K562 (cell line): ENCODE measurements at regions not wholly inside any gene's neighbourhood (a gene's known extent, or its start where the extent isn't known, plus 50 kb on each side); places are given as distances from the start of the nearest gene placed in this dataset.

Experiments
- ATAC-seq: fragments of 200-7000 bp; cut with Tn5 transposase; 3 replicates; pipeline ENCODE4 v1.9.1; 2020; ENCODE audit warnings: moderate library complexity
- BruUV-seq: library from RNA; stranded (reverse); fragments of 400-500 nt; replicated peaks from 2 replicates; lab custom pipeline; 2021; lab: Mats Ljungman, UMichigan
- CTCF ChIA-PET: fragments of 300-600 bp; formaldehyde crosslinking; extraction: SDS; loops from one replicate; lab custom pipeline; 2021; ENCODE audit warnings: low intra/inter-chr PET ratio; lab: Yijun Ruan, JAX
- POLR2A ChIA-PET: fragments of 300-600, 350-650 bp; sonication (Branson Sonifier 250); formaldehyde crosslinking; extraction: SDS; loops from one replicate; lab custom pipeline; 2021; ENCODE audit warnings: antibody characterized with exemption, inconsistent platforms; lab: Yijun Ruan, JAX
- DNase-seq, 4 experiments: peaks; one replicate each; pipeline versions ENCODE4 v3.0.0 to v3.0.0-alpha.2; 2011 to 2018; ENCODE audit warnings: low spot score in 3 of 4, mixed read lengths in 3 of 4; ENCODE audit errors: extremely low read depth in 1 of 4
- FAIRE-seq: peaks from 2 replicates; lab custom pipeline; 2011; peaks lifted over from hg19 to GRCh38; lab: Jason Lieb, UNC
- H2AFZ ChIP-seq: 2 replicates; pipeline ENCODE4 v1.6.0; 2011; ENCODE audit warnings: low read depth, low read length, control low read depth, inconsistent platforms
- H3K27ac ChIP-seq: fragments of 200-600 bp; 3 replicates; pipeline ENCODE4 v1.8.0; 2011; ENCODE audit warnings: low read depth, mild to moderate bottlenecking, control low read depth, inconsistent platforms, low read length, moderate library complexity, mixed read lengths; ENCODE audit errors: extremely low read depth
- H3K27me3 ChIP-seq, 2 experiments: fragments of 300-600 bp in 1 of 2; 2 replicates in 1 of 2; 3 replicates in 1 of 2; pipeline versions ENCODE4 v1.6.0 to v1.8.0; 2011; ENCODE audit warnings: inconsistent platforms in 2 of 2, low read length in 2 of 2, mild to moderate bottlenecking in 1 of 2, mixed read lengths in 1 of 2, moderate library complexity in 1 of 2; ENCODE audit not compliant: control insufficient read depth in 2 of 2, insufficient read depth in 2 of 2
- H3K36me3 ChIP-seq: fragments of 300-600 bp; 3 replicates; pipeline ENCODE4 v1.8.0; 2011; ENCODE audit warnings: mild to moderate bottlenecking, low read length, inconsistent platforms; ENCODE audit not compliant: control insufficient read depth, insufficient read depth
- H3K4me1 ChIP-seq, 2 experiments: fragments of 200-600 bp in 1 of 2; replicated peaks in 1 of 2; 2 replicates in 1 of 2; 3 replicates in 1 of 2; pipeline versions ENCODE4 v1.5.1 to v1.8.0; 2011; ENCODE audit warnings: inconsistent platforms in 2 of 2, low read length in 2 of 2, mild to moderate bottlenecking in 1 of 2, mixed read lengths in 1 of 2, moderate library complexity in 1 of 2; ENCODE audit not compliant: control insufficient read depth in 2 of 2, insufficient read depth in 2 of 2
- H3K4me2 ChIP-seq: 2 replicates; pipeline ENCODE4 v1.6.1; 2011; ENCODE audit warnings: low read length, control low read depth, inconsistent platforms, mixed read lengths; ENCODE audit not compliant: insufficient read depth
- H3K4me3 ChIP-seq: fragments of 200-600 bp; sonication (generic), shearing (Covaris generic); 2 replicates; pipeline ENCODE4 v1.5.1; 2016; ENCODE audit warnings: control low read depth, inconsistent platforms
- H3K79me2 ChIP-seq: fragments of 200-600 bp; 3 replicates; pipeline ENCODE4 v1.8.0; 2011; ENCODE audit warnings: low read length, inconsistent platforms; ENCODE audit not compliant: control insufficient read depth, insufficient read depth
- H3K9ac ChIP-seq, 2 experiments: 2 replicates each; pipeline versions ENCODE4 v1.6.0 to v1.6.1; 2011; ENCODE audit warnings: low read depth in 2 of 2, low read length in 2 of 2, control low read depth in 1 of 2, inconsistent platforms in 1 of 2, mild to moderate bottlenecking in 1 of 2, mixed read lengths in 1 of 2; ENCODE audit not compliant: insufficient read depth in 1 of 2
- H3K9me1 ChIP-seq: one replicate; pipeline ENCODE4 v1.6.0; 2011; ENCODE audit warnings: inconsistent platforms, mild to moderate bottlenecking, low read length, moderate library complexity; ENCODE audit not compliant: control insufficient read depth, insufficient read depth
- H3K9me3 ChIP-seq: replicated peaks from 2 replicates; pipeline ENCODE4 v1.5.1; 2011; ENCODE audit warnings: low read depth, low read length, inconsistent platforms; ENCODE audit not compliant: control insufficient read depth, insufficient read depth
- H4K20me1 ChIP-seq: replicated peaks from 2 replicates; pipeline ENCODE4 v1.6.1; 2011; ENCODE audit warnings: low read length, inconsistent platforms, mixed read lengths; ENCODE audit not compliant: control insufficient read depth, insufficient read depth
- CHD2 ChIP-seq: IDR thresholded peaks from 2 replicates; pipeline ENCODE4 v1.6.1; 2011; ENCODE audit warnings: low read depth, low read length
- RBM25 ChIP-seq: fragments of 200-400 bp; formaldehyde crosslinking; IDR thresholded peaks from 2 replicates; pipeline ENCODE4 v1.6.1; 2018; ENCODE audit warnings: low read length, low read depth, moderate library complexity; ENCODE audit not compliant: severe bottlenecking
- ZC3H8 ChIP-seq: fragments of 450-650 bp; IDR thresholded peaks from 2 replicates; pipeline ENCODE4 v1.6.1; 2017
- ZNF184 ChIP-seq: sonication (generic); formaldehyde crosslinking; IDR thresholded peaks from 2 replicates; pipeline ENCODE4 v1.5.0; 2020; ENCODE audit warnings: missing genetic modification reagents
- ZNF316 ChIP-seq: fragments of 450-650 bp; IDR thresholded peaks from 2 replicates; pipeline ENCODE4 v1.6.1; 2016
- ZNF507 ChIP-seq: conservative IDR thresholded peaks from 2 replicates; pipeline ENCODE4 v1.6.1; 2017; ENCODE audit warnings: missing genetic modification characterization, missing compliant biosample characterization
- WGBS: fragments of 100-300 bp; shearing (Covaris generic); methylation state at CpG from one replicate; pipeline ENCODE4 v1.1.6; 2016; ENCODE audit warnings: low coverage, mixed read lengths; ENCODE audit not compliant: insufficient coverage; ENCODE audit errors: missing lambda C conversion rate; 5-methylcytosine and 5-hydroxymethylcytosine counted together
- in situ Hi-C: fragments of 300-500 bp; cut with MboI; formaldehyde crosslinking; loops from 4 replicates; pipeline ENCODE4 v1.15.0; 2018; ENCODE audit warnings: inconsistent platforms, mixed read lengths
- intact Hi-C: fragments of 100-400 bp; cut with micrococcal nuclease; formaldehyde crosslinking; loops from 2 replicates; pipeline ENCODE4 v1.14.2; 2022
- TF ChIP-seq, protein P1 (sequence below): sonication (generic); formaldehyde crosslinking; IDR thresholded peaks from 2 replicates; pipeline ENCODE4 v1.8.0; 2022; ENCODE audit warnings: missing genetic modification reagents, mild to moderate bottlenecking, borderline replicate concordance

DNA sequence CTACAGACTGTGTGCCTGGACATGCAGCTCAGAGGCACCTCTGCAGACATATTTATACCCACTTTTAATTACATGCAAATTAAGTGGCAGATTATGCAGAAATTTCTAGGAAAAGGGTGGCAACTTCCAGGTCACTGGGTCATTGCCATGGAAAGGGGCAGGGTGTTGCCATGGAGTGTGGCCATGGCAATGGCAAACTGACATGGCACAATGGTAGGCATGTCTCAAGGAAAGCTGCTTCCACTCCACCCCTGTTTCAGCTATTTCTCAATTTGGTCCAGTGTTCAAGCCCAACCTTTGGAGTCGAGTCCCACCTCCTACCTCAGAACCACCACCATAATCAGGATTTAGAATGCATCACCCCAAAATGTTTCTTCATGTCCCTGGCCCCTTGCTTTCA, 170.7 kb upstream of the TSHZ3 start (continued):
- TF ChIP-seq, protein P1, sequence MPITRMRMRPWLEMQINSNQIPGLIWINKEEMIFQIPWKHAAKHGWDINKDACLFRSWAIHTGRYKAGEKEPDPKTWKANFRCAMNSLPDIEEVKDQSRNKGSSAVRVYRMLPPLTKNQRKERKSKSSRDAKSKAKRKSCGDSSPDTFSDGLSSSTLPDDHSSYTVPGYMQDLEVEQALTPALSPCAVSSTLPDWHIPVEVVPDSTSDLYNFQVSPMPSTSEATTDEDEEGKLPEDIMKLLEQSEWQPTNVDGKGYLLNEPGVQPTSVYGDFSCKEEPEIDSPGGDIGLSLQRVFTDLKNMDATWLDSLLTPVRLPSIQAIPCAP = no peak

DNA sequence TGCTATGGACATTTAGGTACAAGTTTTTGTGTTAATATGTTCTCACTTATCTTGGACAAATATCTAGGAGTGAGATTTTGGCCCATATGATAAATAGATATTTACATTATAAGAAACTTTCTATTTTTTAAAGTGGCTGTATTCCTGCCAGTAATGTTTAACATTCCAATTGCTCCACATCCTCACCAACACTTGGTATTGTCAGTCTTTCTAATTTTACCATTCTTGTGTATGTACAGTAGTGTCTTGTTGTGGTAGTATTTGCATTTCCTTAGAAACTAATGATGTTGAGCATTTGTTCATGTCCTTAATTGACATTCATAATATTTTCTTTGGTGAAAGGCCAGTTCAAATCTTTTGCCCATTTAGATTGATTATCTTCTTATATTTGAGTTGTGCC, 171.4 kb upstream of the TSHZ3 start:
- ChIA-PET POLR2A (no interaction called here), CTCF (no interaction called here)
- in situ Hi-C loops (no loop called here), intact Hi-C loops (no loop called here)
- H2AFZ ChIP-seq = no peak overlapping the region
- no peaks in the 10 kb centered on the region for H3K36me3 ChIP-seq
- no peak overlapping the region for H3K27ac ChIP-seq
- H3K27me3 ChIP-seq = peaks cover 0 to 12% of the 10 kb centered on the region in 2 experiments; a peak in 1 of 5 replicates
- no peak overlapping the region for H3K9ac ChIP-seq
- no TSS peak for BruUV-seq
- ATAC-seq = no peak
- H3K4me1 ChIP-seq = no peaks in the 10 kb centered on the region; a peak in 1 of 5 replicates
- DNase-seq = no peak
- no peaks in the 10 kb centered on the region for H4K20me1 ChIP-seq
- no peak for FAIRE-seq
- H3K9me1 ChIP-seq = no peaks in the 10 kb centered on the region
- no peak overlapping the region for H3K4me3 ChIP-seq
- H3K9me3 ChIP-seq = no peaks in the 10 kb centered on the region
- no peaks in the 10 kb centered on the region for H3K79me2 ChIP-seq
- TF ChIP-seq RBM25 (peak; percentile 41), ZC3H8 (no peak), ZNF184 (0 out of 2 replicates have a peak, but pooled peaks have one; percentile 40)
- H3K4me2 ChIP-seq = no peak overlapping the region

DNA sequence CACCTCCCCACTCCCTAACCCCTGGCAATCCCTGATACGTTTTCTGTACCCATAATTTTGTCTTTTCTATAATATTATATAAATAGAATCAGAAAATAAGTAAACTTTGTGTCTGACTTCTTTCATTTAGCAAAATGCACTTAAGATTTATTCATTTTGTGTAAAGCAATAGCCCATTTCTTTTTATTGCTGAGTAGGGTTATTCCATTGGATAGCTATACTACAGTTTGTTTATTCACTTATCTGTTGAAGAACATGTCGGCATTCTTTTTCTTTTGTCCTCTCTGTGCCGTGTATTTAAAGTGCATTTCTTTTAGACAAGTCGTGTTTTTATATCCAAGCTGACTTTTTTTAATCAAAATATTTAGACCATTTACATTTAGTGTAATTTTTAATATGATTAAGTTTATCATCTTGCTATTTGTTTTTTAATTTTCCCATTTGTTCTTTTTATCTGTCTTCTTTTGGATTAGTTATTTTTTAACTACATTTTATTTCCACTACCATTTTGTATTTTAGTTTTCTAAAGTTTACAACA, 176.4 kb upstream of the TSHZ3 start:
- H3K9me3 ChIP-seq = no peaks in the 10 kb centered on the region
- H3K4me3 ChIP-seq = no peak overlapping the region
- no peaks in the 10 kb centered on the region for H3K4me1 ChIP-seq
- POLR2A ChIA-PET = interaction anchor here (1.2 kb wide), 1 partner anchor 8 kb away, joined by 3 read pairs; no protein-coding TSS in a partner anchor
- no peak overlapping the region for H2AFZ ChIP-seq
- no peak for ATAC-seq
- CTCF ChIA-PET = no interaction called here
- intact Hi-C loops (no loop called here), in situ Hi-C loops (no loop called here)
- FAIRE-seq = no peak
- DNase-seq = no peak
- no TSS peak for BruUV-seq
- H3K9me1 ChIP-seq = no peaks in the 10 kb centered on the region
- no peaks in the 10 kb centered on the region for H4K20me1 ChIP-seq
- 4% methylated on average over 4 of the region's 4 CpGs for WGBS
- no peaks in the 10 kb centered on the region for H3K79me2 ChIP-seq
- no peak overlapping the region for H3K4me2 ChIP-seq
- no peaks in the 10 kb centered on the region for H3K27me3 ChIP-seq
- H3K27ac ChIP-seq = no peak overlapping the region
- no peaks in the 10 kb centered on the region for H3K36me3 ChIP-seq
- peak; percentile 95 for TF ChIP-seq ZNF507
- TF ChIP-seq CHD2 = no peak
- peak; percentile 48; the same call in 1 of the 2 replicates for TF ChIP-seq ZNF316
- TF ChIP-seq, all 486 proteins: peak for 2
- H3K9ac ChIP-seq = no peak overlapping the region
